Effector CD4-positive, alpha-beta T cell (primary cell): ENCODE measurements at regions not wholly inside any gene's neighbourhood (a gene's known extent, or its start where the extent isn't known, plus 50 kb on each side); places are given as distances from the start of the nearest gene placed in this dataset.
"Not testable (repeated sequence)": the region's sequence is repeated elsewhere in the genome, so short reads cannot be mapped to it uniquely, and the experiment has no call there.

Experiments
- DNase-seq: peaks from one replicate; pipeline ENCODE4 v3.0.0-alpha.2; 2020

DNA sequence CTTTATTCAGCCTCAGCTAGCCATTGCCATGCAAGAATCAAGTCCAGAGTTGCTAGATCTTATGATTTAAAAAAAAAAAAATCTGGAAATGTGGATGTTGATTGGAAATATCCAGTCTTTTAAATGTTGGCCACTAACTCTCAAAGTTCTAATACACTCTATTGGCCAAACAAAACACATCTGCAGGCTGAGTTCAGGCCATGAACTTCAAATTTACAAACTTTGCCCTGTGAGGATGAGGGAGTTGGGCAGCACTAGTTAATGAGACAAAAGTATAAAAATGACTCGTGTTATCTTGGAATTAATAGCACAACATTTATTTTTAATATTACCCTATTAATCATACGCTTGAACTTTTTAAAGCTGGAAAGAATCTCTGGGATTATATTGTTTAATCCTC, 432.3 kb downstream of the PLPP3 start:
- DNase-seq: no peak

DNA sequence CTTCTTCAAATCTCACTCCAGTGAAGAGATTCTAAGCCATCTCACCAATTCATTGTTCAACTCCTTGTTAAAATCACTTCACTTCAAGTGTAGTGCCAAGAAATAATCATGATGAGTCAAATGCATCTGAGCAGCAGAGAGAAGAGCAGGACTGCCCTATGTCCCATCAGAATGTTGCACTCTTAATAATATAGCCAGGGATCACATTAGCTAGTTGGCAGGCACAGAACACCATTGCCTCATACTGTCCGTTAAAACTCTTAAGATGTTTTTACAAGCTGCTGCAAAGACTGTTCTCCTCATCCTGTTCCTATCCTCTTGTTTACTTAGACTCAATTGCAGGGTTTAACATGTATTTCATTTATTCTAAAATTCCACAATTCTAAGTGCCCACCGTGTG, 432.9 kb downstream of the PLPP3 start:
- DNase-seq: no peak

GRCh38 chr1:56145581-56145980, 433.8 kb downstream of the PLPP3 start:
- DNase-seq: no peak

DNA sequence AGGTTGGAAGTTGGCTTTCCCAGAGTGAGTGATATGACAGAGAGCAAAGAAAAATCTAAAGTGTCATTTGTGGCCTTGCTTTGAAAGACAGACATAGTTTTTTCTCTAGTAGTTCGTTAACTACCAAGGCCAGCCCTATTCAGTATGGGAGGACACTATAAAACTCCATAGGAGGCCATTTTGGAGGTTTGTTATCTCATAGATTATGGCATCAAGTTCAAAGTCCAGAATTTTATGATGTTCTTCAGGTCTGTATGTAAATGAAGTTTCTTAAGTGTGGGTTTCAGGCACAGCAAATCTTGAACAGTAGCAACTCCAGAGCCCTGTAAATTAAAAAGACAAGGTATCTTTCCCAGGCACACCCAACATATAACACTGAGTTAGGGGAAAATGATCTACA, 437.1 kb downstream of the PLPP3 start:
- no peak for DNase-seq

- DNase-seq: no peak
Measured at GRCh38 chr1:56139836-56140235, 439.5 kb downstream of the PLPP3 start.

GRCh38 chr1:56137521-56138505, 441.6 kb downstream of the PLPP3 start:
- DNase-seq: no peak

GRCh38 chr1:56137090-56137489, 442.3 kb downstream of the PLPP3 start:
- DNase-seq: no peak

- DNase-seq: no peak
Measured at GRCh38 chr1:56135864-56136147, 443.6 kb downstream of the PLPP3 start.

DNA sequence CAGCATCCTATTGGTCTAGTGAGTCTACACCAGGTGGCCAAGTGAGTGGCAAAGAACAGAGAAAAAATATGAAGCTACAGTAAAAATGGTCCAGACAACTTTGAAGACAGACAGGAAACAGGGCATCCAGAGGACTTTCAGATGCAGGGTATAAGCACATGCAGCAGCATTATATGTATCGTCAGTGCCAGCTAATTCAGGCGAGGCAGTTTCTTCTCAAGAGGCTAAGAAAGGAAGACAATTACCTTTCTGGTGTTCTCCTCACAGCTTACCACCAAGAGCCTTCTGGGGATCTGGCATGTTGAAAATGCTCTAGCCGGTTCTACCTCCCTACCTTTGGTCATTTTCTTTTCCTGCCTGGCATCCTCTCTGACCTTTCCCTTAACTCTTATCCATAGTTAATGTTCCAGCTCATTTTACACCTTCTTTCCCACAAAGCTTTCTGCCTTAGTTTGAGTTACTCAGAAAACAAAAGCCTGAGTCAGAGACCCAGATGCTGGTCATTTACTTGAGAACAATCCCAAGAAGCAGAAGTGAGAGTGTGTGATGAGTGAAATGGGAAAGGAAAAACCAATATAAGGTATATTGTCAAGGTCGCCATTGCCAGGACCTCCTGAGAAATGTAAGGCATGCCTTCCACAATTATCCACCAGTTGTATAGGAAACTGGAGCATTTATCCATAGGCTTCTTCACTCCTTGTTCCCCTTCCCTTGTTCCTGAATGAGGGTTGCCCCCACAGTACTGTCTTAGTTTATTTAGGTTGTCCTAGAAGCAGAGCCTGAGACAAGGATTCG, 444.1 kb downstream of the PLPP3 start:
- no peak for DNase-seq

- DNase-seq: no peak
Measured at GRCh38 chr1:56133522-56134472, 445.6 kb downstream of the PLPP3 start.

DNA sequence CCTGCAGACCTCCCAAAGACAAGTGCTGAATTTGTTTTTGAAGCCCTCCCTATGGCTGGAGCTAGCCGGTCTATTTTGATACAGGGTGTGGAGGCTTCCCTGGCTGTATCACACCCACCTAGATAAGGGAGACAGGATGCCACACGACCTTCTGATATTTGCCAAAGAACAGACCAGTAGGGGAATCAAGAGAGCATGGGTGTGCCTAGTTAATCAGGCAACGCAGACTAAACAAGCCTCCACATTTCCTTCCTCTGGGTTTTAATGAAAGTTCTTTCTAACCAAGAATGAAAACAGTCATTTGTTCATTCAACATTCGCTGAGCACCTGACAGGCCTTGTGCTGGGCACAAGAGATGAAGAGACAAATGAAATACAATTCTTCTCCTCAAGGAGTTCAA, 446.8 kb downstream of the PLPP3 start:
- no peak for DNase-seq

- DNase-seq: no peak
Measured at GRCh38 chr1:56129837-56130236, 449.5 kb downstream of the PLPP3 start.

DNA sequence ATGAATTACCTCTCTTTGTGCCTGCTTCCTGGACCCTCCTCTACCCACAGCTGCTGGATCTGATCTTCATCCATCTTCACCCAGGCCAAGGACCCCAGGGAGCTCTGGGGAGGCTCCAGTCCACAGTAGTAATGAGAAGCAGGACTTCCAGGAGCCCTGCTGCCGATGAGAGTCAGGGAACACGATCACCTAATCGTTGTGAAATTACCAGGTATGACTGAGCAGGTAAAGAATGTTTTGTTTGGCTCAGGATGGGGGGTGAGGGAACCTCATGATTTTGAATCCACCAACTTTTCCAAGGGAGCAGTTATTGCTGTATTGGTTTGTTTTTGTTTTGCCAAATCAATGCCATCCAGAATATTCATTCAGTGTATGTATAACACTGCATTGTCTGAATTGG, 454.0 kb downstream of the PLPP3 start:
- DNase-seq: no peak

GRCh38 chr1:56123826-56124225, 455.5 kb downstream of the PLPP3 start:
- no peak for DNase-seq

DNA sequence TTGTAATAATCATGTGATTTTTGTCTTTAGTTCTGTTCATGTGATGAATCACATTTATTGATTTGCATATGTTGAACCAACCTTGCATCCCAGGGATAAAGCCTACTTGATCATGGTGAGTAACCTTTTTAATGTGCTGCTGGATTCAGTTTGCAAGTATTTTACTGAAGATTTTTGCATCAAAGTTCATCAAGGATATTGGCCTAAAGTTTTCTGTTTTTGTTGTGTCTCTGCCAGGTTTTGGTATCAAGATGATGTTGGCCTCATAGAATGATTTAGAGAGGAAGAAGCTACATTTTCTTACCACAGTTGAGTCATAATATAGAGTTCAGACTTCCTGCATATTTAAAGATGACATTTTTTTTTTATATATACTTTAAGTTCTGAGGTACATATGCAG, 455.9 kb downstream of the PLPP3 start:
- no peak for DNase-seq

GRCh38 chr1:56120021-56120420, 459.3 kb downstream of the PLPP3 start:
- no peak for DNase-seq

DNA sequence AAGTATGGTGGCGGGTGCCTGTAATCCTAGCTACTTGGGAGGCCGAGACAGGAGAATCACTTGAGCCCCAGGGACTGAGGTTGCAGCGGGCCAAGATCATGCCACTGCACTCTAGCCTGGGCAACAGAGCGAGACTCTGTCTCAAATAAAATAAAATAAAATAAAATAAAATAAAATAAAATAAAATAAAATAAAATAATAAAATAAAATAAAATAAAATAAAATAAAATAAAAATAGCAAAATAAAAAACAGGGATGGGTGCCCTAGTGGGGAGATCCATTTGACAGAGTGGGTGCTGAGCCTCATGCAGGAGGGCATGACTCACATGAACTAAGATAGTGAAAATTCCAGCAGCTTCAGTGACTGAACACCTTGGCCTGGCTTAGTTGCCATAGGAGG, 460.7 kb downstream of the PLPP3 start:
- DNase-seq: not testable (repeated sequence)

DNA sequence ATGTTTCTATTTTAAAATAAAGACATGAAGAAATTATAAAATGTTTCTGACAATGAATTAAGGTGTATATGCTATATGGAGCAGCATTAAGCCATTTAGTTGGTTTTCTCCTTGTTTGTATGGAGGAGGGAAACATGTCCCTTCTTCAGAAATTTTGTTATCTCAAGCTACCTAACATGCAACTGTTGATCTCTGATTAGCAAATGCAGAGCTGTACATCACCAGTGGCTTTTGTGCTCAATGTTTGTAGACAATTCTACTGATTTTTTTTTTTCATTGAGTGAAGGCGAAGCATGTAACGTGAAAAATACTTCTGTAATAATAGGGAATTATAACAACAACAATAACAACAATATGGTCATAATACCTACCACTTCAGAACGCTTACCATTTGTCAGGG, 463.7 kb downstream of the PLPP3 start:
- DNase-seq: no peak

- DNase-seq: no peak
Measured at GRCh38 chr1:56113679-56114078, 465.7 kb downstream of the PLPP3 start.

DNA sequence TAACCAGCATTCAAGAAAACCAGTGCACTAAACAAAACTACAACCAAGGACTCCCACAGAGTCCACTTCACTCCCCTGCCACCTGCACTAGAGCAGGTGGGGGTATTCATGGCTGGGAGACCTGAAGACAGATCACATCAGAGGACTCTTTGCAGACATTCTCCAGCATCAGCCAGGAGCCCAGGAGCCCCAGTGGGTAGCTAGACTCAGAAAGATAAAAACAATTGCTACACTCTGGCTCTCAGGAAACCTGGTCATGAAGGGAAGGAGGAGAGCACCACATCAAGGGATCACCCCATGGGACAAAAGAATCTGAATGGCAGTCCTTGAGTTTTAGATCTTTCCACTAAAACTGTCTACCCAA, 472.1 kb downstream of the PLPP3 start:
- no peak for DNase-seq

GRCh38 chr1:56106531-56107274, 472.7 kb downstream of the PLPP3 start:
- DNase-seq: no peak

- DNase-seq: no peak
Measured at GRCh38 chr1:56105397-56105796, 474.0 kb downstream of the PLPP3 start.
